Breast epithelium (tissue), 4 donors: ENCODE measurements at regions not wholly inside any gene's neighbourhood (a gene's known extent, or its start where the extent isn't known, plus 50 kb on each side); places are given as distances from the start of the nearest gene placed in this dataset.

Experiments
- DNase-seq, 2 donors: peaks; one replicate each; pipeline ENCODE4 v3.0.0-alpha.2; 2019; ENCODE audit warnings: low spot score in 2 of 2
- H3K27ac ChIP-seq, 2 donors: fragments of 200-600 bp; sonication (generic) in 1 of 2; one replicate each; pipeline ENCODE4 v1.5.1; 2016 to 2019; ENCODE audit warnings: mild to moderate bottlenecking in 1 of 2
- H3K27me3 ChIP-seq, 2 donors: fragments of 200-600 bp; sonication (generic) in 1 of 2; one replicate each; pipeline versions ENCODE4 v1.5.1 to v1.6.0; 2017 to 2019; ENCODE audit warnings: control low read depth in 1 of 2, mild to moderate bottlenecking in 1 of 2
- H3K36me3 ChIP-seq: fragments of 200-600 bp; one replicate; pipeline ENCODE4 v1.5.1; 2019
- H3K4me1 ChIP-seq, 2 donors: fragments of 200-600 bp; sonication (generic); one replicate each; pipeline ENCODE4 v1.5.1; 2016 to 2019; ENCODE audit warnings: control low read depth in 1 of 2
- H3K4me3 ChIP-seq, 3 donors: fragments of 200-600 bp; sonication (generic); 1 replicate in 2 of 3; 2 replicates in 1 of 3; pipeline ENCODE4 v1.5.1; 2016 to 2019; ENCODE audit warnings: mild to moderate bottlenecking in 3 of 3, moderate library complexity in 2 of 3
- H3K9me3 ChIP-seq, 2 donors: fragments of 200-600 bp; sonication (generic) in 1 of 2; one replicate each; pipeline ENCODE4 v1.5.1; 2016 to 2019; ENCODE audit warnings: control low read depth in 1 of 2
- CTCF ChIP-seq, 3 donors: fragments of 450-650 bp; IDR thresholded peaks; one replicate each; pipeline ENCODE4 v1.5.1; 2016 to 2017; ENCODE audit warnings: antibody characterized with exemption in 3 of 3, mild to moderate bottlenecking in 3 of 3, moderate library complexity in 3 of 3
- POLR2A ChIP-seq: fragments of 450-650 bp; IDR thresholded peaks from one replicate; pipeline ENCODE4 v1.6.1; 2016; ENCODE audit warnings: antibody characterized with exemption, mild to moderate bottlenecking, moderate library complexity
- POLR2AphosphoS5 ChIP-seq, 3 donors: sonication (generic); formaldehyde crosslinking; IDR thresholded peaks; one replicate each; pipeline ENCODE4 v1.6.1; 2017; ENCODE audit warnings: antibody characterized with exemption in 3 of 3
- intact Hi-C: fragments of 100-400 bp; cut with DNase I; formaldehyde crosslinking; loops from one replicate; pipeline ENCODE4 v1.15.1; 2023; ENCODE audit warnings: low total_unique reads

GRCh38 chr20:55031971-55032370, 556.6 kb downstream of the DOK5 start:
- no peaks in the 10 kb centered on the region for H3K36me3 ChIP-seq
- no peak for TF ChIP-seq CTCF (IDR thresholded peaks at IDR 0.05)
- no peak for TF ChIP-seq POLR2A
- no peak for TF ChIP-seq POLR2AphosphoS5 (IDR thresholded peaks at IDR 0.05)
- intact Hi-C loops = no loop called here

GRCh38 chr20:55014766-55015165, 539.4 kb downstream of the DOK5 start:
- no peaks in the 10 kb centered on the region for H3K4me1 ChIP-seq
- no peaks in the 10 kb centered on the region for H3K36me3 ChIP-seq
- TF ChIP-seq CTCF (IDR thresholded peaks at IDR 0.05) (no peak), POLR2A (no peak), POLR2AphosphoS5 (IDR thresholded peaks at IDR 0.05) (no peak)
- peaks cover 0 to 5% of the 10 kb centered on the region in 2 donors for H3K27me3 ChIP-seq
- intact Hi-C loops = no loop called here
- no peak overlapping the region for H3K4me3 ChIP-seq
- H3K27ac ChIP-seq = no peak overlapping the region
- H3K9me3 ChIP-seq = no peaks in the 10 kb centered on the region
- no peak for DNase-seq

More at GRCh38 chr20:55031971-55032370, 556.6 kb downstream of the DOK5 start:
- H3K4me1 ChIP-seq = no peaks in the 10 kb centered on the region
- no peaks in the 10 kb centered on the region for H3K27me3 ChIP-seq
- H3K4me3 ChIP-seq = no peak overlapping the region
- H3K27ac ChIP-seq = no peak overlapping the region
- no peaks in the 10 kb centered on the region for H3K9me3 ChIP-seq
- DNase-seq = no peak

- TF ChIP-seq POLR2AphosphoS5 (IDR thresholded peaks at IDR 0.05) = no peak
- no peak for TF ChIP-seq POLR2A
- TF ChIP-seq CTCF (IDR thresholded peaks at IDR 0.05) = no peak
- H3K27ac ChIP-seq = no peak overlapping the region
- H3K4me1 ChIP-seq = no peaks in the 10 kb centered on the region
- no peaks in the 10 kb centered on the region for H3K27me3 ChIP-seq
- H3K4me3 ChIP-seq = no peak overlapping the region
- DNase-seq = no peak
- H3K36me3 ChIP-seq = no peaks in the 10 kb centered on the region
- intact Hi-C loops = no loop called here
- no peaks in the 10 kb centered on the region for H3K9me3 ChIP-seq
Measured at GRCh38 chr20:55010761-55011160, 535.4 kb downstream of the DOK5 start.

- no peaks in the 10 kb centered on the region for H3K27me3 ChIP-seq
- no peak for TF ChIP-seq CTCF (IDR thresholded peaks at IDR 0.05)
- no peak for TF ChIP-seq POLR2AphosphoS5 (IDR thresholded peaks at IDR 0.05)
- no peak for TF ChIP-seq POLR2A
- H3K9me3 ChIP-seq = no peaks in the 10 kb centered on the region
- no peak for DNase-seq
- H3K4me3 ChIP-seq = no peak overlapping the region
- no peaks in the 10 kb centered on the region for H3K36me3 ChIP-seq
- intact Hi-C loops = no loop called here
- no peaks in the 10 kb centered on the region for H3K4me1 ChIP-seq
- H3K27ac ChIP-seq = no peak overlapping the region
Measured at GRCh38 chr20:55009066-55009465, 533.7 kb downstream of the DOK5 start.

GRCh38 chr20:55004044-55004443, 528.7 kb downstream of the DOK5 start:
- DNase-seq = no peak

More at GRCh38 chr20:55004044-55004443, 528.7 kb downstream of the DOK5 start:
- no peaks in the 10 kb centered on the region for H3K4me1 ChIP-seq
- no peak overlapping the region for H3K27ac ChIP-seq
- intact Hi-C loops = no loop called here
- no peaks in the 10 kb centered on the region for H3K27me3 ChIP-seq
- H3K4me3 ChIP-seq = no peak overlapping the region
- no peaks in the 10 kb centered on the region for H3K9me3 ChIP-seq
- no peaks in the 10 kb centered on the region for H3K36me3 ChIP-seq
- TF ChIP-seq POLR2A (no peak), CTCF (IDR thresholded peaks at IDR 0.05) (no peak), POLR2AphosphoS5 (IDR thresholded peaks at IDR 0.05) (no peak)
